DMS53 treated with DMSO at 0.1 percent for 48 hours (cell line): ENCODE measurements at regions not wholly inside any gene's neighbourhood (a gene's known extent, or its start where the extent isn't known, plus 50 kb on each side); places are given as distances from the start of the nearest gene placed in this dataset.
"Not testable (repeated sequence)": the region's sequence is repeated elsewhere in the genome, so short reads cannot be mapped to it uniquely, and the experiment has no call there.

ENCODE experiments used
- DNase-seq: peaks from one replicate; lab custom pipeline; 2025; ENCODE audit not compliant: unreplicated experiment; lab: John Stamatoyannopoulos, UW

DNA sequence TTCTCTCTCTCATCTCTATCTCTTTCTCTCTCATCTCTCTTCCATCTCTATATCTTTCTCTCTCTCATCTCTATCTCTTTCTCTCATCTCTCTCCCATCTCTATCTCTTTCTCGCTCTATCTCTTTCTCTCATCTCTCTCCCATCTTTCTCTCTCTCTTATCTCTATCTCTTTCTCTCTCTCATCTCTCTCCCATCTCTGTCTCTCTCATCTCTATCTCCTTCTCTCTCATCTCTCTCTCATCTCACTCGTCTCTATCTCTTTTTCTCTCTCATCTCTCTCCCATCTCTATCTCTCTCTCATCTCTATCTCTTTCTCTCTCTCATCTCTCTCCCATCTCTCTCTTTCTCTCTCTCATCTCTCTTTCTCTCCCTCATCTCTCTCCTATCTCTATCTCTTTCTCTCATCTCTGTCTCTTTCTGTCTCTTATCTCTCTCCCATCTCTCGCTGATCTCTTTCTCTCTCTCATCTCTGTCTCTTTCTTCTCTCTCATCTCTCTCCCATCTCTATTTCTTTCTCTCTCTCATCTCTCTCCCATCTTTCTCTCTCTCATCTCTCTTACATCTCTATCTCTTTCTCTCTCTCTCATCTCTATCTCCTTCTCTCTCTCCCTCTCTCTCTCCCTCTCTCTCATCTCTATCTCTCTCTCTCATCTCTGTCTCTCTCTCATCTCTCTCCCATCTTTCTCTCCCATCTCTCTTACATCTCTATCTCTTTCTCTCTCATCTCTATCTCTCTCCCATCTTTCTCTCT, 388.7 kb downstream of the NPHP4 start:
- DNase-seq: no peak

DNA sequence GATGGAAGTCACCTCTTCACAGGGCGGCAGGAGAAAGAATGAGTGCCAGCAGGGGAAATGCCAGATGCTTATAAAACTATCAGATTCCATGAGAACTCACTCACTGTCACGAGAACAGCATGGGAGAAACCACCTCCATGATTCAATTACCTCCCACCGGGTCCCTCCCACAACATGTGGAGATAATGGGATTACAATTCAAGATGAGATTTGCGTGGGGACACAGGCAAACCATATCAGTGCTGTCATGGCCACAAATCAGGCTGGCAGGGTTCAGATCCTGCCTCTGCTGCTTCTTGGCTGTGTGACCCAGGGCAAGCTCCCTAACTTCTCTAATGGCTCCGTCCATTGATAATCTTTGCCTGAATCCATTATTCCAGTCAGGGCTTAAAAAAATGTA, 389.5 kb downstream of the NPHP4 start:
- DNase-seq: not testable (repeated sequence)

DNA sequence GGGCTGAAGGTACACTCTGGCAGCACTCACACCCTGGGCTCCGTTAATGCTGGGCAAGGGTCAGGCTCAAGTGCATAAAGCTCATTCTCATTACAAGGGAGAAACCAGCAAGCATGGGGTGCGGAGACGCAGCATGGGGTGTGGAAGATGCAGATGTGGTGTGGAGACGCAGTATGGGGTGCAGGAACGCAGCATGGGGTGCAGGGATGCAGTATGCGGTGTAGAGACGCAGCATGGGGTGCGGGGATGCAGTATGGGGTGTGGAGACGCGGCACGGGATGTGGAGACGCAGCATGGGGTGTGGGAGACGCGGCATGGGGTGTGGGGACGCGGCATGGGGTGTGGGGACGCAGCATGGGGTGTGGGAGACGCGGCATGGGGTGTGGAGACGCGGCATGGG, 390.7 kb downstream of the NPHP4 start:
- no peak for DNase-seq

DNA sequence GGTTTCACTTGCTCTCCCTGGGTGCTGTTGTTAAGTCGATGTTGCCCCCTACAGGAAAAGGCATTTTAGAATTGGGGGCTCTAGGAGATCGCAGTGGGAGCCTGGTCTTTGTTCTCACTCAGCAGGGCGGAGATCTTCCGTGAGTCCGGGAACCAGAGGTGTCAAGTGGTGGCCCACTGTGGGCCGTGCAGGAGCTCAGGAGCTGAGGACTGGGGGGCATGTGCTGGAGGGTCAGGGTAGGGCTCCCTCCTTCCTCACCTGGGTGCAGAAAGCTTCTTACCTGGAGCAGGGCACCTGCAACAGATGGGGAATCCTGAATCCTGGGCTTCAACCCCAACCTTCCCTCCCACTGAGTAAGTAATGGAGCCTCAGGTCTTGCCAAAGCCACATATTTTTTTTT, 392.7 kb downstream of the NPHP4 start:
- DNase-seq: no peak

DNA sequence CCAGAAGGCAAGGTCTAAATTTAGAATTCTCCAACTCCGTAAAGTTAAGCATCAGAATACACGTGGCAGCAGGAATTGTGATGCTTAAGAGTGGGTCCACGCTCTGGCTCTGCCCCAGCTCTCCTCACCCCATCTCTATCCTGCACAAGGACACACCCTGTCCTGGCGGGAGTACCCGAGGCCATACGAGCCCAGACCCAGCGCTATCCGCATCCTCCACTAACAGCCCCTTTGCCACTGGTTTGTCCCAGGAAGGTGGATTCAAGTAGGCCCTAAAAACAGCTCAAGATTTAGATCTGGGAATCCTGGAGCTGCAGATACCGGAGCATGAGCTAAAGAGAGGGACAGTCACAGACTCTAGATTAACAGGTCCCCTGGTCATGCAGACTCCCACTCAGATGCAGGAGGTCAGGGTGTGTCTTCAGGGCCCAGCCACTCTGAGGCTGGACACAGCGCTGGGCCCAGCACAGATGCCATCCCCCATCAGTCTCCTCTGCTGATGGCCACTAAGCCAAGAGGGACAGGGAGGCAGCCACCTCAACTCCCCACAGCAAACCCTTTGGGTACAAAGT, 393.3 kb downstream of the NPHP4 start:
- no peak for DNase-seq

DNA sequence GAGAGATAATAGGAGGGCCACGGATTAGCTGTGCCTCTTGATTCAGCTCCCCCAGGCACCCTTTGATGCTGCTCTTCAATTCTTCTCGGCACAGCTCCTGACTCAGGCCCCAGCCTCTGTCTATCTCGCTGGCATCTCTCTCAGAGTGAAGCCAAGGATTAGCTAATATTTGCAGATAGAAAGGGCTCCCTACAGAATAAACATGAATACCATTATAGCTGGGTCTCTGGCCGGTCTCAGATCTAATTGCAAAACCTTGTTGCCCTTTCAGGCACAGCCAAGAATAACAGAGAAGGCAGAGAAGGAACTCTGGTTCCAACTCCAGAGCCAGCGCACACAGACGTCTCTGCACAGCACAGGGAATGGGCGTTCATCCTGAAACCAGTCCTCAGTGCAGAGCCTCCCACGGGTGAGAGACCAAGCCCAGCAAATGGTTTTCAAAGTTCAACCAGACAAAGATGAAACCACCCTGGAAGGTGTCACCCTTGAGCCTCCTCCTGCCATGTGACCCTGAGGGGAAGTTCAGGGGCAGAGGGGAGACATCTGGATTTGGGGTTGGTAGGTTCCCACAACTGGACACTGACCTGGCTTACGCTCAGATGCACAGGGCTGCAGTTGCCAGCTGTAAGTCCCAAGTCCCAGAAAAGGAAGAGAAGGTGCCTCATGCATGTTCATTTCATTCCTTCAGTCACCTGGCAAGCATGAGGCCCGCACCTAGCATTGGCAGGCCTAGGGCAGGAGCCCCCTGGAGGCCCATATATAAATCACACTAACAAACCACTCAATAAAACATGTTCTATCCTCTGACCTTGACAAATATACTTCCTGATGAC, 394.0 kb downstream of the NPHP4 start:
- no peak for DNase-seq

DNA sequence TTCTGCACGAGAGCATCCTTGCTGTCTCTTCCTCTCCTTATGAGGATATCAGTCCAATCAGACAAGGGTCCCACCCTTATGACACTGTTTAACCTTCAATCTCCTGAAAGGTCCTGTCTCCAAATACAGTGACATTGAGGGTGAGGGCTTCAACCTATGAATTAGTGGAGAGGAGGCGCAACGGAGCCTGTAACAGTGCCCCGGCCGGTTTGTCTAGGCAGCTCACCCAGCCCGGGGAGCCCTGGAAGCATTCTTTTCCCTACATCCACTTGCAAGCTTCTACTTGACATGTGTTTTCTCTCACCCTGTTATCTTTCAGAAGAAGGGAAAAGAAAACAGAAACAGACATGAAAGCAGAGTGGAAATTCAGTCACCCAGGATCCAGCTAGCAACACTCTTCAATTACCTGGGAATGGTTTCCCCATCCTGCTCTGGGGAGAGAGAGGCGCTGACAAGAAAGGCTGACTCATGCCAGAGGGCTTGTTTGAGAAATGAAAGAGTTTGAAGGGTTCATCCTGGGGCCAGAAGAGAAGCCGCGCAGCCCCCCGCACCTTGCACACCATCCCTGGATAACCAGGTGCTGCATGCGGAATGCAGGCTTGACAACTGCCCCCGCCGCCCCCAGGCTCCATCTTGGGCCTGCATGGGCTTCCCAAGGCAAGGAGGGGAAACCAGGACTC, 394.9 kb downstream of the NPHP4 start:
- DNase-seq: no peak

DNA sequence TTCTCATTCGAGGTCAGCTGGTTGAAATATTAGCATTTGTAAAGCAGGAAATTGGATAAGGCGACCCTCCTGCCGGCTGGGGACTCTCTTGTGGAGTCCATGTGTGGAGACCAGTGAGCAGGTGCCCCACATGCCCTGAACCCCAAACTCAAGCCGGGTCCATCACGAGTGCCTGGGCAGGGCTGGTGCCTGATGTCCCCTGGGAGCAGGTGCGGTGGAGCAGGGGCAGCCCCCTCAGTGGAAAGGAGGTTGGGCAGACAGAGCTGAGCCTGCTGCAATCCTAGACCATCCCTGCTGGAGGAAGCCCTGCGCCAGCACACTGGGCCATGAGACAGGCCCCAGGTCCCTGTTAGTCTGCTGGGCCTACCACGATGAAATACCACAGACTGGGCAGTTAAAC, 395.6 kb downstream of the NPHP4 start:
- DNase-seq: no peak

DNA sequence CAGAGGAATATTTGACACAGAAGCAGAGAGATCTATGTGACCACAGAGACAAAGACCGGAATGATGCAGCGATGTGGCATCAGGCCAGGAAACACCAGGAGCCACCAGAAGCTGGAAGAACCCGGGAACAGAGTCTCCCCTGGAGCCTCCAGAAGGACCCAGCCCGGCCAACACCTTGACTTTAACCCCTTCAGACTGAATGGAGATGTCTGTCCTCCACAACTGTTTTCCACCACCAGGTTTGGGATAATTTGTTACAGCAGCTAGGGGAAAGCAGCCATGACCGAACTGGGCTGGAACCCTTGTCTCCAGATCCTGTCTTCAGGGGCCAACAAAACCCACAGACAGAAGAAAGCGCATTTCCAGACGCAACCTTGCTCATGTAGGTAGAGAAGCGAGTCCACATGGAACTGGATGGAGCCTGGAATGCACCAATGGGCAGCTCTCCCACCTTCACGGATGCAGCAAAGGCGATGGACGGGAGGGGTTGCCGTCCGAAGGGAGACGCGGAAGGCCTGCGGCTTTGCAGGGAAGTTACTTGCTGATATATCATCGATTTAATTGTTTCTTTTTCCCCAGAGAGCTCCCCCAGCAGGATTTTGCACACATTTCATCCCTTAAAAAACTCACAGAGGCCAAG, 396.6 kb downstream of the NPHP4 start:
- DNase-seq: no peak

DNA sequence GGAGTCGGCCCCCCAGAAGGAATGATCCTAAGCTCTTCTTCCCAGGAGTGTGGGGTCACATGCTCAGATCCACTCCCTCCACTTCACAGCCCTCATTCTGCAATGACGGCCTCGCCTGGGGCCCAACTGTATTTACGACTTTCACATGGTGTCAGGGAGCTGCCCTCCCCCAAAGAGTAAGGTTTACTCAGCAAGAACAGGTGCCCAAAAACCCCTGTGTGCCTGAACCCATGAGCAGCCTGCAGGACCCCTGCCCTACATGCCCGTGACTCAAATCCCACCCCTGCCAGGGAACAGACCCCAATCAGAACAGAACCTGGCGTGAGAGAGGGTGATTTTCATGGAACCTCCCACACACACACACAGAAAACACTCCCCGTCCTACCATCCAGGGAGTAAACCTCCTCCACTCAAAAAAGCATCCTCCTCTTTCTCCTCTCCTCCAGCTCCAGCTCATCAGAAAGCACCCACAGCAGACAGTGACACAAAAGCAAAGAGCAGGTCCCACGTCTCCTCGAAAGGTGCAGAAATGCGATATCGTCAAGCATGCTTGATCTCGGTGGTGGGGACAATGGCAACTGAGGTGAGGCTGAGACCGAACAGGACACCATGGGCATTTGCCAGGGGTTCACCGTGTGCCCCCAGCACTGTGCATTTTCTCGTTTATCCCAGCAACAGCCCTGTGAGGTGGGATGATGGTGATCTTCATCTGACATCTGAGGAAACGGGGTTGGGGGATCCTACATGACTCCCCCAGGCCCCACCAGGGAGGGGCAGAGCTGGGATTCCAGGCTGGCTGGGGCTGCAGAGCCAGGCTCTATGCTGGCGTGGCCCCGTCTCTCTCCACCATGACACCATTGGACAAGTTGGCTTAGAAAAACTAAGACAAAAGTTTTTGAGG, 397.9 kb downstream of the NPHP4 start:
- no peak for DNase-seq

DNA sequence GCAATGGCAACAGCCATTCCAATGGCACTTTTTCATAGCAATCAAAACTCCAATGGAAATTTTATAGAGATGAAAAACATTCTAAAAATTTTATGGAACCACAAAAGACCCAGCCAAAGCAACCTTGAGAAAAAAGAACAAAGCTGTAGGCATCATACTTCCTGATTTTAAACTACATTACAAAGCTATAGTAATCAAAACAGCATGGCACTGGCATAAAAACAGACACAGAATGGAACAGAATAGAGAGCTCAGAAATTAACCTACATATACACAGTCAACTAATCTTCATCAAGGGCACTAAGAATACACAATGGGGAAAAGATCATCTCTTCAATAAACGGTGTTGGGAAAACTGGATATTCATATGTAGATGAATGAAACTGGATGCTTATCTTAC, 401.5 kb downstream of the NPHP4 start:
- DNase-seq: no peak

DNA sequence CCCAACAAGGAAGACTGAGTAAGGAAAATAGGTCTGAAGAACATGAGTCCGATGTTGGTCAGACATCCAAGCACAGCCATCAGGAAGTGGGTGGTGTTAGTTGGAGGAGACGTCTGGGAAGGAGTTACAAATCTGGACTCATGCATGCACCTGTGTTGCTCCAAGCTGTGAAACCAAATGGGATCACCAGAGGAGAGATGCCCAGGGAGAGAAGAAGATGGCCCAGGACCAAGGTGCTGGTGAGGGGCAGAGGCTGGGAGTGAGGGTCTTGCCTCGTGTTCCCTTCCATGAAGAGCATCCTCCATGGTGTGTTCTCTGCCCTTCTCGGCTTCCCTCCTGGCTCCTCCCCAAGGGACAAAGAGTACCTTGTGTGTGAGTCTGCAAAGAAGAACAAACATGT, 405.6 kb downstream of the NPHP4 start:
- DNase-seq: no peak

DNA sequence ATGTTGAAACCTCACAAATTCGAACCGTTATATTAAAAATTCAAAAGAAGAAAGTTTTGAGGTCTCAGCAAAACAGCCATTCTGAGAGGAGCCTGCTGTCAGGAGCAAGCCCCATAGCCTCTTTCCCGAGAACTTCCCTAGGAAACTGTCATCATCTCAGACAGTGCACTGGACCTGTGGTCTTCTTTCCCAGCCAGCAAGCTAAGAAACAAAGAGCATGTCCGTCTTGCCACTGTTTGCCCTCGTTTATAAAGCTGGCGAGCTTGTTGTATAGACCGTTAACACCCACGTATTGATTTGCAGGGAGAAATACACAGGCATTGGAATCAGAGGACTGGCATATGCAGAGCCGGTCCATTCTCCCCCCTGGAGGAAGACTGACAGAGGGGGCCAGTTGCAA, 407.0 kb downstream of the NPHP4 start:
- no peak for DNase-seq

DNA sequence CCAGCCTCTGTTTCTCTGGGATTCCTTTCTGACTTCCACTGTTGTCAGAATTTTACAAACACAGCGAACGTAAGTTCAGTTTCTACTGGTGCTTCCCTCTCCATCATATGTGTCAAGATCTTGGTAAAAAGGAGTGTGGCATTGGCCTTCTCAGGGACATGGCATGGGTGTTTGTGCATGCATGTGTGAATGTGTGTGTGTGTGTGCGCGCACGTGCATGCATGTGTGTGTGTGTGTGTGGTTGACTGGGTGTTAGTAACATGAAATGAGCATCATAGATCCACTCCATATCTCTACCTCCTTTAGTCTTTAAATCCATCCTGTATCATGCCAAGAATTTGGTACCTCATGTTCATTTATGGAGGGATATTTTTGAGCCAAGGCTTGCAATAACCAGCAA, 411.3 kb downstream of the NPHP4 start:
- no peak for DNase-seq

DNA sequence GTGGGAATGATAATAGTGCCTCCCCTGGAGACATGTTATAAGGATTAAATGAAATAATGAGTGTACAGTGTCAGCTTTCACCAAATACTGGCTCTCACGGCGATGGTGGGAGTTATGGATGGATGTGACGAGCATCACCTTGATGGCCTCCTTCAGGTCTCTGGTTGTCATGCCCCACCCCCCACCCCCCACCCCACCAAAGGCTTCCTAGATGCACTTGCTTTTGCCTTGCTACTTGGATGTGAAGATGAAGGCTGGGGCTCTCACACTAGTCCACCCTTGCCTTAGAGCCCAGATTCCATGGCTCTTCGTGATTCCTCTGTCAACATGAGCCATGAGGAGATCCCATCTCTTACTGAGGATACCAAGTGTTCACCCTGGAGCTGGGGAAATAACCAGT, 412.3 kb downstream of the NPHP4 start:
- no peak for DNase-seq

DNA sequence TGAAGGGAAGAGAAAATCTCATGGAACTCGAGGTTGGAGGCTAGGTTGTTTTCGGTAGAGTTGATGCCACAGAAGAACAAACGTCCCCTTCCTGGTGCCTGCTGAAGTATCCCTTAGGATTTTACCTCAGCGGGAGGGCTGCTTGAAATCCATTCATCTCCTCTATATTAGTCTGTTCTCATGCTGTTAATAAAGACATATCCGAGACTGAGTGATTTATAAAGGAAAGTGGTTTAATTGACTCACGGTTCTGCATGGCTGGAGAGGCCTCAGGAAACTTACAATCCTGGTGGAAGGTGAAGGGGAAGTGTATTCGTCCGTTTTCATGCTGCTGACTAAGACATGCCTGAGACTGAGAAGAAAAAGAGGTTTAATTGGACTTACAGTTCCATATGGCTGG, 413.5 kb downstream of the NPHP4 start:
- no peak for DNase-seq

DNA sequence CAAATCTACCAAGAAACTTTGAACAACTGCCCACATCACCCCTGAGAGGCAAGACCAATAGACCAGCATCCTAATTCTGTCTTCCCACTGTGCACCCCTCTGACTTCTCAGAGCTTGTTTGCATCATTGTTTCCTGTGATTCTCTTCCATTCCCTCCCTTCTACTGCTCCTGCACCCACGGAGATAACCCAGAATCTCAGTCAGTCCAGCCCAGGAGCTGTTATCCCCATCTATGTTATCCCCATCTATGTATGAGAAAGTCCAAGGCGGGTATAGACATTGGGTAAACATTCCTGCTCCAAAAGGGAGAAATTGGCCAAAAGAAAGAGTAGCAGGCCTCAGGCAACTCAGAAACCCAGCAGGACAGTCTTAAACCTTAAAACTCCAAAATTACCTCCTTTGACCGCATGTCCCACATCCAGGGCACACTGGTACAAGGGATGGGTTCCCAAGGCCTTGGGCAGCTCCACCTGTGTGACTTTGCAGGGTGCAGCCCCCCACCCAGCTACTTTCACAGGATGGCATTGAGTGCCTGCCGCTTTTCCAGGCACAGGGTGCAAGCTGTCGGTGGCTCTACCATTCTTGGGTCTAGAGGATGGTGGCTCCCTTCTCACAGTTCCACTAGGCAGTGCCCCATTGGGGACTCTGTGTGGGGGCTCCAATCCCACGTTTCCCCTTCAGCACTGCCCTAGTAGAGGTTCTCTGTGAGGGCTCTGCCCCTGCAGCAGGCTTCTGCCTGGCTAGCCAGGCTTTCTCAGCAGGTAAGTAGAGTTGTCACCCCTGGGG, 414.8 kb downstream of the NPHP4 start:
- no peak for DNase-seq

DNA sequence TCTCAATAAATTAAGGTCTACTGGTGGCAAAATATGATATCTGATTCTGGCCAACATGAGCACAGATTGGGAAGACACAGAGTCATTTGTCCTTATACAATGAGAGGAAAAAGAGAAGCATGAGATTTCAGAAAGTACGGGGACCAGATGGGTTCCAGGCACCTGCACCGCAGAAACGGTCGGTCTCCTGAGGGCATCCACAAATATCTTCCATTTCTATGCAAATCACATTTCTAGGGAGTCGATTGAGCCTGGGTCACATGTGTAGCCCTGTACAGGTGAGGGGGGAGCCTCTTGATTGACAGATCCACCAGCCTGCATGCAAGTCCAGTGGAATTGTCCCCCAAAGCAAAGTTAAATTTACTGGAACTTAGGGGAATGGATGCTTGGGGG, 415.6 kb downstream of the NPHP4 start:
- no peak for DNase-seq

DNA sequence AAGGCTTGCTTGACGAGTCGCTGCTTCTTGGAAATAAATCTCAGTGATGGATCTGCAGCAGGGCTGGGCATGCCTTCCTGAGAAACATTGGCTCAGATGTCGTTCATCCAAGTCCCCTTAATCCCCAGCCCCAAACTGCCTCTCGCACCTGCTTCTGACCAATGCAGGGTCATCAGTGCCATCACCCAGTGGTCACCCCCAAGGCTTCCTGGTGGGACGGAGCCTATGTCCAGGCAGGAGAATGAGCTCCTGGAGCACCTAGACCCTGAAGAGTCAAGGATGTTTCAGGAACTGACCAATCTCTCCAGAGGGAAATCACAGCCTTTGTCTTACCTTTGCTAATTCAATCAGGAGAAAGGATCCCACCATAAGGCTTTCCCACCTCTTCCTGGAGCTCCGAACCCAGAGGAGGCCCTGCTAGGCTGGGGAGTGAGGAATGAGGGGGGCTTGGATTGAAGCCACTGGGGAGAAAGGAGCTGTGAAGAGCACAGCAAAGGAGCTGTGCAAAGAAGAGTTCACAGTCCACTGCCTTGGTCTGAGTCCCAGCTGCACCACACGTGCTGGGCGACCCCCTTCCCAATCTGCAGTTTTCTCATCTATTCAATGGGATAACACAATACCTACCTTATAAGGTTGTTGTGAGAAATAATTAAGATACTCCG, 416.1 kb downstream of the NPHP4 start:
- DNase-seq: no peak
